ENCODE measurements at regions not wholly inside any gene's neighbourhood (a gene's known extent, or its start where the extent isn't known, plus 50 kb on each side); places are given as distances from the start of the nearest gene placed in this dataset.

GRCh38 chr3:59655418-59656015 is 605.7 kb upstream of the CFAP20DC start:
- DNase-seq (ENCODE audit: low read depth in 1 of 2, low spot score in 1 of 2) = no peak
- no peak overlapping the region for H3K27ac ChIP-seq (replicated peaks)
- no peak overlapping the region for H3K4me3 ChIP-seq (replicated peaks; ENCODE audit: insufficient read depth, low read length)
- H3K27me3 ChIP-seq (ENCODE audit: insufficient read depth, poor library complexity, severe bottlenecking) = no peaks in the 10 kb centered on the region
- TF ChIP-seq SPI1 (IDR thresholded peaks at IDR 0.05; ENCODE audit: borderline replicate concordance, low read depth) (no peak), REST (IDR thresholded peaks at IDR 0.05; ENCODE audit: insufficient replicate concordance, low read depth) (no peak), POLR2AphosphoS5 (IDR thresholded peaks at IDR 0.05; ENCODE audit: low read depth) (no peak), GABPA (IDR thresholded peaks at IDR 0.05; ENCODE audit: low read depth) (no peak), CTCF (IDR thresholded peaks at IDR 0.05; ENCODE audit: insufficient read depth, low read length) (no peak)

- TF ChIP-seq GABPA (IDR thresholded peaks at IDR 0.05; ENCODE audit: low read depth) = no peak
- no peak for TF ChIP-seq REST (IDR thresholded peaks at IDR 0.05; ENCODE audit: insufficient replicate concordance, low read depth)
- TF ChIP-seq SPI1 (IDR thresholded peaks at IDR 0.05; ENCODE audit: borderline replicate concordance, low read depth) = no peak
- TF ChIP-seq CTCF (IDR thresholded peaks at IDR 0.05; ENCODE audit: insufficient read depth, low read length) = no peak
- no peak for TF ChIP-seq POLR2AphosphoS5 (IDR thresholded peaks at IDR 0.05; ENCODE audit: low read depth)
- no peaks in the 10 kb centered on the region for H3K27me3 ChIP-seq (ENCODE audit: insufficient read depth, poor library complexity, severe bottlenecking)
- no peak overlapping the region for H3K4me3 ChIP-seq (replicated peaks; ENCODE audit: insufficient read depth, low read length)
- H3K27ac ChIP-seq (replicated peaks) = no peak overlapping the region; the same call in 1 of the 2 replicates
- no peak for DNase-seq (ENCODE audit: low read depth in 1 of 2, low spot score in 1 of 2)
Measured at GRCh38 chr3:59654480-59655417, 604.9 kb upstream of the CFAP20DC start.

GRCh38 chr3:59654123-59654479 is 604.3 kb upstream of the CFAP20DC start:
- no peak for DNase-seq (ENCODE audit: low read depth in 1 of 2, low spot score in 1 of 2)
- no peak overlapping the region for H3K4me3 ChIP-seq (replicated peaks; ENCODE audit: insufficient read depth, low read length)
- H3K27me3 ChIP-seq (ENCODE audit: insufficient read depth, poor library complexity, severe bottlenecking) = no peaks in the 10 kb centered on the region
- TF ChIP-seq CTCF (IDR thresholded peaks at IDR 0.05; ENCODE audit: insufficient read depth, low read length) (no peak), SPI1 (IDR thresholded peaks at IDR 0.05; ENCODE audit: borderline replicate concordance, low read depth) (no peak), REST (IDR thresholded peaks at IDR 0.05; ENCODE audit: insufficient replicate concordance, low read depth) (no peak), POLR2AphosphoS5 (IDR thresholded peaks at IDR 0.05; ENCODE audit: low read depth) (no peak), GABPA (IDR thresholded peaks at IDR 0.05; ENCODE audit: low read depth) (no peak)
- H3K27ac ChIP-seq (replicated peaks) = no peak overlapping the region; the same call in 1 of the 2 replicates

Data from HL-60 (cell line).